HEK293 (cell line): ENCODE measurements at regions not wholly inside any gene's neighbourhood (a gene's known extent, or its start where the extent isn't known, plus 50 kb on each side); places are given as distances from the start of the nearest gene placed in this dataset.

ENCODE experiments used
- CTCF ChIP-seq: fragments of 450-650 bp; formaldehyde crosslinking; IDR thresholded peaks from 2 replicates; pipeline ENCODE4 v1.5.1; 2016; ENCODE audit warnings: missing biosample characterization, missing genetic modification characterization
- PATZ1 ChIP-seq: fragments of 450-650 bp; formaldehyde crosslinking; IDR thresholded peaks from 2 replicates; pipeline ENCODE4 v1.5.1; 2016; ENCODE audit warnings: missing biosample characterization, missing genetic modification characterization
- PRDM1 ChIP-seq: fragments of 450-650 bp; formaldehyde crosslinking; IDR thresholded peaks from 2 replicates; pipeline ENCODE4; 2016; ENCODE audit warnings: missing biosample characterization, missing genetic modification characterization
- WT1 ChIP-seq: fragments of 450-650 bp; formaldehyde crosslinking; IDR thresholded peaks from 2 replicates; pipeline ENCODE4 v1.5.1; 2016; ENCODE audit warnings: missing biosample characterization, missing genetic modification characterization
- ZBTB11 ChIP-seq: fragments of 450-650 bp; formaldehyde crosslinking; conservative IDR thresholded peaks from 2 replicates; pipeline ENCODE4 v1.5.1; 2016; ENCODE audit warnings: low read depth, missing biosample characterization, missing genetic modification characterization
- ZBTB49 ChIP-seq: fragments of 450-650 bp; formaldehyde crosslinking; IDR thresholded peaks from 2 replicates; pipeline ENCODE4 v1.5.1; 2016; ENCODE audit warnings: missing biosample characterization, missing genetic modification characterization, low read depth
- ZFP37 ChIP-seq: fragments of 450-650 bp; formaldehyde crosslinking; IDR thresholded peaks from 2 replicates; pipeline ENCODE4 v1.5.1; 2016; ENCODE audit warnings: missing biosample characterization, missing genetic modification characterization
- ZNF146 ChIP-seq: fragments of 450-650 bp; formaldehyde crosslinking; IDR thresholded peaks from 2 replicates; pipeline ENCODE4 v1.5.1; 2016; ENCODE audit warnings: missing biosample characterization, missing genetic modification characterization
- ZNF169 ChIP-seq: fragments of 450-650 bp; formaldehyde crosslinking; IDR thresholded peaks from 2 replicates; pipeline ENCODE4 v1.5.1; 2016; ENCODE audit warnings: missing biosample characterization, missing genetic modification characterization
- ZNF335 ChIP-seq: fragments of 450-650 bp; formaldehyde crosslinking; conservative IDR thresholded peaks from 2 replicates; pipeline ENCODE4 v1.5.1; 2016; ENCODE audit warnings: missing biosample characterization, missing genetic modification characterization
- ZNF830 ChIP-seq: fragments of 450-650 bp; IDR thresholded peaks from 2 replicates; pipeline ENCODE4 v1.5.0; 2018; ENCODE audit warnings: missing biosample characterization, missing genetic modification characterization, low read depth, mild to moderate bottlenecking, moderate library complexity
- ZSCAN4 ChIP-seq: fragments of 450-650 bp; formaldehyde crosslinking; IDR thresholded peaks from 2 replicates; pipeline ENCODE4 v1.5.1; 2017; ENCODE audit warnings: missing biosample characterization, missing genetic modification characterization

GRCh38 chr4:111979921-111980320 is 165.3 kb upstream of the FAM241A start:
- TF ChIP-seq ZNF169 (tag by site-specific recombination) = no peak
- no peak for TF ChIP-seq ZBTB49 (tag by site-specific recombination)
- TF ChIP-seq PRDM1 (tag by site-specific recombination) = no peak
- no peak for TF ChIP-seq ZBTB11
- TF ChIP-seq ZNF830 (tag by site-specific recombination) = no peak
- no peak for TF ChIP-seq PATZ1 (tag by site-specific recombination)
- no peak for TF ChIP-seq ZFP37 (tag by site-specific recombination)
- TF ChIP-seq ZSCAN4 = no peak
- TF ChIP-seq ZNF146 = no peak
- TF ChIP-seq WT1 (tag by site-specific recombination) = no peak
- TF ChIP-seq ZNF335 (tag by site-specific recombination) = no peak
- TF ChIP-seq CTCF (tag by site-specific recombination) = no peak
